HepG2 (cell line): ENCODE measurements at regions not wholly inside any gene's neighbourhood (a gene's known extent, or its start where the extent isn't known, plus 50 kb on each side); places are given as distances from the start of the nearest gene placed in this dataset.

Experiments used
- BRCA1 ChIP-seq: sonication (generic); formaldehyde crosslinking; IDR thresholded peaks from 2 replicates; pipeline ENCODE4 v1.4.0; 2020; ENCODE audit warnings: missing genetic modification reagents
- ONECUT2 ChIP-seq: sonication (generic); formaldehyde crosslinking; IDR thresholded peaks from 2 replicates; pipeline ENCODE4 v1.4.0; 2020; ENCODE audit warnings: missing genetic modification reagents
- POLR2AphosphoS5 ChIP-seq: IDR thresholded peaks from 2 replicates; pipeline ENCODE4 v1.6.1; 2012; ENCODE audit warnings: low read depth, low read length
- TCF7 ChIP-seq: sonication (generic); IDR thresholded peaks from 2 replicates; pipeline ENCODE4 v1.6.1; 2016; ENCODE audit warnings: antibody characterized with exemption, low read depth
- ZNF207 ChIP-seq: fragments of 450-650 bp; IDR thresholded peaks from 2 replicates; pipeline ENCODE4 v1.6.1; 2016; ENCODE audit warnings: antibody characterized with exemption, borderline replicate concordance
- ZNF3 ChIP-seq: IDR thresholded peaks from 2 replicates; pipeline ENCODE4 v1.7.0; 2017; ENCODE audit warnings: inconsistent platforms
- ZNF558 ChIP-seq: sonication (generic); formaldehyde crosslinking; IDR thresholded peaks from 2 replicates; pipeline ENCODE4 v1.9.0; 2022; ENCODE audit warnings: mild to moderate bottlenecking, missing genetic modification reagents, borderline replicate concordance
- TF ChIP-seq, protein P1 (sequence below): sonication (generic); formaldehyde crosslinking; IDR thresholded peaks from 2 replicates; pipeline ENCODE4 v1.5.0; 2020; ENCODE audit warnings: mild to moderate bottlenecking, missing genetic modification reagents, moderate library complexity
- TF ChIP-seq, protein P2 (sequence below): sonication (generic); formaldehyde crosslinking; IDR thresholded peaks from 2 replicates; pipeline ENCODE4 v1.4.0; 2020; ENCODE audit warnings: missing genetic modification reagents
- TF ChIP-seq, protein P3 (sequence below), 2 experiments: sonication (generic) in 1 of 2; formaldehyde crosslinking in 1 of 2; IDR thresholded peaks; 2 replicates each; pipeline versions ENCODE4 v1.5.1 to v1.6.1; 2011 to 2020; ENCODE audit warnings: borderline replicate concordance in 1 of 2, low read depth in 1 of 2, low read length in 1 of 2, mild to moderate bottlenecking in 1 of 2, missing genetic modification reagents in 1 of 2, moderate library complexity in 1 of 2
- TF ChIP-seq, protein P4 (sequence below): sonication (generic); formaldehyde crosslinking; IDR thresholded peaks from 2 replicates; pipeline ENCODE4 v1.5.1; 2020; ENCODE audit warnings: mild to moderate bottlenecking, missing genetic modification reagents, moderate library complexity

DNA sequence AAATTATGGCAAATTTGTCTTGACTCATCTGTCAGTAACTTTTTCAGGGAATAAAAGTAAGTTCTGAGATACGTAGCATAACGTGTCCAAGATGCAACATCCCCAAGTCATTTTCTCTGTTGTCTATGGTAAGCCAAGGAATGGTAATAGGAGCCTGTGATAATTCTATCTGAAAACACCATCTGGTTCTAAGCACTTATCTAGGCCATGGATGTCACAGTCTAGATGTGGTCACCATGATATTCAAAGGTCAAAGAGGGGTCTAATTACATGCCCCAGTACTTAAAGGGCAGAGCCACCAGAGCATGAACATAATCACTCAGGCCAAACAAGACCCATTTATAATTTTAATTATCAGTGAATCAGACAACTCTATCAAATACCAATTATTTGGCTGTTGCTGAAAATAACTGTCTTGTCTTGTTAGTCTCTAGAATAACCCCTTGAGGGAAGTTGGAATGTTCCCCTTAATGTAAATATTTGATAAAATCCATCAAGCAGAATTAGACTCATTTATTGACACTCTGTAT is 225.1 kb upstream of the MPPED2 start:
- TF ChIP-seq, protein P1, sequence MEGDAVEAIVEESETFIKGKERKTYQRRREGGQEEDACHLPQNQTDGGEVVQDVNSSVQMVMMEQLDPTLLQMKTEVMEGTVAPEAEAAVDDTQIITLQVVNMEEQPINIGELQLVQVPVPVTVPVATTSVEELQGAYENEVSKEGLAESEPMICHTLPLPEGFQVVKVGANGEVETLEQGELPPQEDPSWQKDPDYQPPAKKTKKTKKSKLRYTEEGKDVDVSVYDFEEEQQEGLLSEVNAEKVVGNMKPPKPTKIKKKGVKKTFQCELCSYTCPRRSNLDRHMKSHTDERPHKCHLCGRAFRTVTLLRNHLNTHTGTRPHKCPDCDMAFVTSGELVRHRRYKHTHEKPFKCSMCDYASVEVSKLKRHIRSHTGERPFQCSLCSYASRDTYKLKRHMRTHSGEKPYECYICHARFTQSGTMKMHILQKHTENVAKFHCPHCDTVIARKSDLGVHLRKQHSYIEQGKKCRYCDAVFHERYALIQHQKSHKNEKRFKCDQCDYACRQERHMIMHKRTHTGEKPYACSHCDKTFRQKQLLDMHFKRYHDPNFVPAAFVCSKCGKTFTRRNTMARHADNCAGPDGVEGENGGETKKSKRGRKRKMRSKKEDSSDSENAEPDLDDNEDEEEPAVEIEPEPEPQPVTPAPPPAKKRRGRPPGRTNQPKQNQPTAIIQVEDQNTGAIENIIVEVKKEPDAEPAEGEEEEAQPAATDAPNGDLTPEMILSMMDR (CRISPR knock-in tag): no peak
- no peak for TF ChIP-seq ZNF3
- TF ChIP-seq POLR2AphosphoS5: no peak
- TF ChIP-seq, protein P2, sequence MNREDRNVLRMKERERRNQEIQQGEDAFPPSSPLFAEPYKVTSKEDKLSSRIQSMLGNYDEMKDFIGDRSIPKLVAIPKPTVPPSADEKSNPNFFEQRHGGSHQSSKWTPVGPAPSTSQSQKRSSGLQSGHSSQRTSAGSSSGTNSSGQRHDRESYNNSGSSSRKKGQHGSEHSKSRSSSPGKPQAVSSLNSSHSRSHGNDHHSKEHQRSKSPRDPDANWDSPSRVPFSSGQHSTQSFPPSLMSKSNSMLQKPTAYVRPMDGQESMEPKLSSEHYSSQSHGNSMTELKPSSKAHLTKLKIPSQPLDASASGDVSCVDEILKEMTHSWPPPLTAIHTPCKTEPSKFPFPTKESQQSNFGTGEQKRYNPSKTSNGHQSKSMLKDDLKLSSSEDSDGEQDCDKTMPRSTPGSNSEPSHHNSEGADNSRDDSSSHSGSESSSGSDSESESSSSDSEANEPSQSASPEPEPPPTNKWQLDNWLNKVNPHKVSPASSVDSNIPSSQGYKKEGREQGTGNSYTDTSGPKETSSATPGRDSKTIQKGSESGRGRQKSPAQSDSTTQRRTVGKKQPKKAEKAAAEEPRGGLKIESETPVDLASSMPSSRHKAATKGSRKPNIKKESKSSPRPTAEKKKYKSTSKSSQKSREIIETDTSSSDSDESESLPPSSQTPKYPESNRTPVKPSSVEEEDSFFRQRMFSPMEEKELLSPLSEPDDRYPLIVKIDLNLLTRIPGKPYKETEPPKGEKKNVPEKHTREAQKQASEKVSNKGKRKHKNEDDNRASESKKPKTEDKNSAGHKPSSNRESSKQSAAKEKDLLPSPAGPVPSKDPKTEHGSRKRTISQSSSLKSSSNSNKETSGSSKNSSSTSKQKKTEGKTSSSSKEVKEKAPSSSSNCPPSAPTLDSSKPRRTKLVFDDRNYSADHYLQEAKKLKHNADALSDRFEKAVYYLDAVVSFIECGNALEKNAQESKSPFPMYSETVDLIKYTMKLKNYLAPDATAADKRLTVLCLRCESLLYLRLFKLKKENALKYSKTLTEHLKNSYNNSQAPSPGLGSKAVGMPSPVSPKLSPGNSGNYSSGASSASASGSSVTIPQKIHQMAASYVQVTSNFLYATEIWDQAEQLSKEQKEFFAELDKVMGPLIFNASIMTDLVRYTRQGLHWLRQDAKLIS (CRISPR knock-in tag): no peak
- TF ChIP-seq, protein P3, sequence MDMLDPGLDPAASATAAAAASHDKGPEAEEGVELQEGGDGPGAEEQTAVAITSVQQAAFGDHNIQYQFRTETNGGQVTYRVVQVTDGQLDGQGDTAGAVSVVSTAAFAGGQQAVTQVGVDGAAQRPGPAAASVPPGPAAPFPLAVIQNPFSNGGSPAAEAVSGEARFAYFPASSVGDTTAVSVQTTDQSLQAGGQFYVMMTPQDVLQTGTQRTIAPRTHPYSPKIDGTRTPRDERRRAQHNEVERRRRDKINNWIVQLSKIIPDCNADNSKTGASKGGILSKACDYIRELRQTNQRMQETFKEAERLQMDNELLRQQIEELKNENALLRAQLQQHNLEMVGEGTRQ (IDR thresholded peaks at IDR 0.05; ENCODE audit: low read depth, low read length): no peak
- TF ChIP-seq, protein P3 (CRISPR knock-in tag; IDR thresholded peaks at IDR 0.05; ENCODE audit: borderline replicate concordance): no peak
- no peak for TF ChIP-seq BRCA1 (CRISPR knock-in tag)
- no peak for TF ChIP-seq ONECUT2 (CRISPR knock-in tag)
- no peak for TF ChIP-seq TCF7
- TF ChIP-seq ZNF558 (CRISPR knock-in tag): no peak
- no peak for TF ChIP-seq ZNF207
- TF ChIP-seq, protein P4, sequence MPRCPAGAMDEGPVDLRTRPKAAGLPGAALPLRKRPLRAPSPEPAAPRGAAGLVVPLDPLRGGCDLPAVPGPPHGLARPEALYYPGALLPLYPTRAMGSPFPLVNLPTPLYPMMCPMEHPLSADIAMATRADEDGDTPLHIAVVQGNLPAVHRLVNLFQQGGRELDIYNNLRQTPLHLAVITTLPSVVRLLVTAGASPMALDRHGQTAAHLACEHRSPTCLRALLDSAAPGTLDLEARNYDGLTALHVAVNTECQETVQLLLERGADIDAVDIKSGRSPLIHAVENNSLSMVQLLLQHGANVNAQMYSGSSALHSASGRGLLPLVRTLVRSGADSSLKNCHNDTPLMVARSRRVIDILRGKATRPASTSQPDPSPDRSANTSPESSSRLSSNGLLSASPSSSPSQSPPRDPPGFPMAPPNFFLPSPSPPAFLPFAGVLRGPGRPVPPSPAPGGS (CRISPR knock-in tag): no peak
